Endothelial cell of hepatic sinusoid (primary cell): ENCODE measurements at regions not wholly inside any gene's neighbourhood (a gene's known extent, or its start where the extent isn't known, plus 50 kb on each side); places are given as distances from the start of the nearest gene placed in this dataset.
"Not testable (repeated sequence)": the region's sequence is repeated elsewhere in the genome, so short reads cannot be mapped to it uniquely, and the experiment has no call there.

Experiments
- in situ Hi-C: cut with HindIII; loops from 2 replicates; pipeline ENCODE4 v1.10.0; 2017; ENCODE audit warnings: low sequenced_read_pairs

GRCh38 chr12:62192180-62192902 is 67.9 kb upstream of the USP15 start:
- in situ Hi-C loops, result no loop called here

DNA sequence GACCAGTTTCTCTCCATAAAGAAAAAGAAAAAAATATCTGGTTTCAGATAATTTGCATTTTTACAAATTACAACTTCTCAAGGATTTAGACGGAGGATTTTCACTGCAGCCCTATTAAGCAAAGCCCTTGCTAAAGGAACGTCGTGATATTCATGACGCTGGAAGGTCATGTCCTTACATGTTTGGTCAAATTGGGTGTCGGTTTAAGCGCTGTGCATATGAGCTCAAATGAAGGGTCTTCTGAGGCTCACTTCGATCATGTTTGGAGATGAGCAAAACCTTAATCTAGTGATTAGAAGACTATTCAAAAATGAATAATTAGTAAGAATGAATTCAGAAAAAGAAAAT is 67.3 kb upstream of the USP15 start:
- in situ Hi-C loops, result no loop called here

DNA sequence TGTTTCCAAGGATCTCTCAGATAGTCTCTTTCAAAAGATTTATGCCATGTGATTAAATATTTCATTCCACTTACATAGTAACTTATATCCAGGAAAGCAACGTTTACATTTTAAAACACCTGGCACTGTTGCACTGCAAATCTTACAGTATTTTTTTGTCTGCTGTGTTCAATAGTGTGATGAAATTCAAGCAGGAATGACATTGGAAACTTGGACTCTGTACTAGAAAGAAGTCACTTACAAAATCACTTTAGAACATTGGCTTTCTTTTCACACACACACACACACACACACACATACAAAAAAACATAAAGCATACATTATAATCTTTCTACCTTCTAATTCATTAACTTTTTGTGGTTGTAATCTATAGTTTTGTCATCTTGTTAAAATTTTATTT is 66.2 kb upstream of the USP15 start:
- in situ Hi-C loops, result no loop called here

GRCh38 chr12:62194616-62195015 is 65.6 kb upstream of the USP15 start:
- in situ Hi-C loops, result no loop called here

DNA sequence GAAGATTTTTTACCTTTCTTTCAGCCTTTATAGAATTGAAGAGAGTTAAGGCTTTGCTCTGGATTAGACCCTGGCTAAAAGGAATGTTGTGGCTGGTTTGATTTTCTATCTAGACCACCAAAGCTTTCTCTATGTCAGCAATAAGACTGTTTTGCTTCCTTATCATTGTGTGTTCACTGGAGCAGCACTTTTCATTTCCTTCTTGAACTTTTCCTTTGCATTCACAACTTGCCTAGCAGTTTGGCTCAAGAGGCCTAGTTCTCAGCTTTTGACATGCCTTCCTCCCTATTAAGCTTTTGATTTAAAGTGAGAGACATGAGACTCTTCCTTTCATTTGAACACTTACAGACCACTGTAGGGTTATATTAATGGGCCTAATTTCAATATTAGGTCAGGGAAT is 64.1 kb upstream of the USP15 start:
- in situ Hi-C loops, result no loop called here

DNA sequence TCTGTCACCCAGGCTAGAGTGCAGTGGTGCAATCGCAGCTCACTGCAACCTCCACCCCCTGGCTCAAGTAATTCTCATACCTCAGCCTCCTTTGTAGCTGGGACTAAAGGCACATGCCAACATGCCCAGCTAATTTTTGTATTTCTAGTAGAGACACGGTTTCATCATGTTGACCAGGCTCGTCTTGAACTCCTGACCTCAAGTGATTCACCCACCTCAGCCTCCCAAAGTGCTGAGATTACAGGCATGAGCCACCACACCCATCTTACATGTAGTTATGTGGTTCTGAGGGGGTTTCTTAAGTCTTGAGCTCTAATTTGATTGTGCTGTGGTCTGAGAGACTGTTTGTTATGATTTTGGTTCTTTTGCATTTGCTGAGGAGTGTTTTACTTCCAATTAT is 57.3 kb upstream of the USP15 start:
- in situ Hi-C loops, result not testable (repeated sequence)

GRCh38 chr12:62205346-62205745 is 54.9 kb upstream of the USP15 start:
- in situ Hi-C loops, result no loop called here

DNA sequence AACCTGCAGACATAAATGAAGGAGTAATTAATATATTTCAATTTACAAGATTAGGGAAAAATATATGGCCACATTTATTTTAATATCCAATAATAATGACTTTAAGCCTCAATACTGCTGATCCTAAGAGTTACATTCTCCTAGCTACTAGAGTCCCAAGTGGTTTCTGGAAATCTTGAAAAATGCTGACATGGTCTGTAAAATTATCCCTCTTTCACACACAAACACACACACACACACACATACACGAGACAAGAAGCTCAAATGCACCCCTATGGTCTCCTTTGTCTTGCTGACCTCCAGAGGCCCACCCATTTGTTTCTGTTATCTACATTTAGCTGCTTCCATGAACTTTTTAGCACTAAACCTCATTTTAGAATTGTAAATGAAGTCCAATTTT is 53.0 kb upstream of the USP15 start:
- in situ Hi-C loops, result no loop called here
